Smooth muscle cell (in vitro differentiated cells): ENCODE measurements at regions not wholly inside any gene's neighbourhood (a gene's known extent, or its start where the extent isn't known, plus 50 kb on each side); places are given as distances from the start of the nearest gene placed in this dataset.

ENCODE experiments used
- DNase-seq: peaks from one replicate; lab custom pipeline; 2025; ENCODE audit not compliant: unreplicated experiment; lab: John Stamatoyannopoulos, UW
- H2AFZ ChIP-seq: fragments of 200-600 bp; sonication (generic); 2 replicates; pipeline ENCODE4 v1.6.0; 2016; ENCODE audit warnings: antibody characterized with exemption, low read depth, mild to moderate bottlenecking
- H3F3A ChIP-seq: fragments of 200-600 bp; sonication (generic); 2 replicates; pipeline ENCODE4 v1.6.0; 2017; ENCODE audit warnings: antibody characterized with exemption, low read depth
- H3K27ac ChIP-seq: fragments of 200-600 bp; sonication (generic); 2 replicates; pipeline ENCODE4 v1.5.1; 2016; ENCODE audit warnings: low read depth, mild to moderate bottlenecking
- H3K27me3 ChIP-seq: fragments of 200-600 bp; sonication (generic); 2 replicates; pipeline ENCODE4 v1.6.1; 2016; ENCODE audit warnings: low read depth, mild to moderate bottlenecking
- H3K36me3 ChIP-seq: fragments of 200-600 bp; sonication (generic); 2 replicates; pipeline ENCODE4 v1.5.1; 2016; ENCODE audit warnings: low read depth
- H3K4me1 ChIP-seq: fragments of 200-600 bp; sonication (generic); 2 replicates; pipeline ENCODE4 v1.5.1; 2016; ENCODE audit warnings: low read depth
- H3K4me2 ChIP-seq: fragments of 200-600 bp; sonication (generic); 2 replicates; pipeline ENCODE4 v1.6.0; 2016; ENCODE audit warnings: mild to moderate bottlenecking
- H3K4me3 ChIP-seq: fragments of 200-600 bp; sonication (generic); 2 replicates; pipeline ENCODE4 v1.5.1; 2016; ENCODE audit warnings: mild to moderate bottlenecking
- H3K79me2 ChIP-seq: fragments of 200-600 bp; sonication (generic); 2 replicates; pipeline ENCODE4 v1.6.0; 2016; ENCODE audit warnings: low read depth, mild to moderate bottlenecking
- H3K9ac ChIP-seq: fragments of 200-600 bp; sonication (generic); 2 replicates; pipeline ENCODE4 v1.6.0; 2016; ENCODE audit warnings: low read depth
- H3K9me3 ChIP-seq: fragments of 200-600 bp; sonication (generic); replicated peaks from 2 replicates; pipeline ENCODE4 v1.5.1; 2016; ENCODE audit warnings: low read depth
- H4K20me1 ChIP-seq: fragments of 200-600 bp; sonication (generic); 2 replicates; pipeline ENCODE4 v1.6.0; 2016; ENCODE audit warnings: low read depth
- WGBS: methylation state at CpG from one replicate; pipeline ENCODE4 v1.1.7; 2016; ENCODE audit warnings: low lambda C conversion rate; 5-methylcytosine and 5-hydroxymethylcytosine counted together
- TF ChIP-seq, protein P1 (sequence below): fragments of 200-600 bp; sonication (generic); IDR thresholded peaks from 2 replicates; pipeline ENCODE4 v1.5.1; 2017; ENCODE audit warnings: borderline replicate concordance, mild to moderate bottlenecking, antibody characterized with exemption; ENCODE audit not compliant: insufficient read depth, poor library complexity, severe bottlenecking

DNA sequence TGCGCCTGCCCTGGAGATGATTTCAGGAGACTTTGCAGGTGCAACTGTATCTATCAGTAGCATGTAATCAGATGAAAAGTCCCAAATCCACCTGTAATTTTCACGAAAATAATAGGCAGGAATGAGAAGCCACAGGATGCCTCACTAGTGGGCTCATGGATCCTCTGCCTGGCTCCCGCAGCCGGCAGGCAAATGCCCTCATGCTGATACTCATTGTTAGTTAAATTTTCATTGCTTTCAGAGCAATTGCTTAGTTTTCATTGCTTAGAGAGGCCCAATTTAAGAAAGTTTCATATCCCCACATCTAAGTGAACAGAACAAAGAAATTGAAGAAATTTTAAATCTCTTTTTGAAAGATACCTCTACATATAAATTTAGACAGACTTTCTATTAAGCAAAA is 57.6 kb upstream of the CTDP1 start:
- Histone ChIP-seq H3K27me3 (no peaks in the 10 kb centered on the region), H3K9me3 (no peaks in the 10 kb centered on the region), H3K9ac (no peak overlapping the region), H3F3A (no peaks in the 10 kb centered on the region), H3K4me2 (no peak overlapping the region), H3K79me2 (no peaks in the 10 kb centered on the region), H3K4me1 (no peaks in the 10 kb centered on the region), H3K27ac (no peak overlapping the region), H3K36me3 (no peaks in the 10 kb centered on the region), H3K4me3 (no peak overlapping the region), H4K20me1 (no peaks in the 10 kb centered on the region), H2AFZ (no peak overlapping the region)
- WGBS = 61% methylated on average over 4 of the region's 4 CpGs
- DNase-seq = no peak
- TF ChIP-seq, protein P1, sequence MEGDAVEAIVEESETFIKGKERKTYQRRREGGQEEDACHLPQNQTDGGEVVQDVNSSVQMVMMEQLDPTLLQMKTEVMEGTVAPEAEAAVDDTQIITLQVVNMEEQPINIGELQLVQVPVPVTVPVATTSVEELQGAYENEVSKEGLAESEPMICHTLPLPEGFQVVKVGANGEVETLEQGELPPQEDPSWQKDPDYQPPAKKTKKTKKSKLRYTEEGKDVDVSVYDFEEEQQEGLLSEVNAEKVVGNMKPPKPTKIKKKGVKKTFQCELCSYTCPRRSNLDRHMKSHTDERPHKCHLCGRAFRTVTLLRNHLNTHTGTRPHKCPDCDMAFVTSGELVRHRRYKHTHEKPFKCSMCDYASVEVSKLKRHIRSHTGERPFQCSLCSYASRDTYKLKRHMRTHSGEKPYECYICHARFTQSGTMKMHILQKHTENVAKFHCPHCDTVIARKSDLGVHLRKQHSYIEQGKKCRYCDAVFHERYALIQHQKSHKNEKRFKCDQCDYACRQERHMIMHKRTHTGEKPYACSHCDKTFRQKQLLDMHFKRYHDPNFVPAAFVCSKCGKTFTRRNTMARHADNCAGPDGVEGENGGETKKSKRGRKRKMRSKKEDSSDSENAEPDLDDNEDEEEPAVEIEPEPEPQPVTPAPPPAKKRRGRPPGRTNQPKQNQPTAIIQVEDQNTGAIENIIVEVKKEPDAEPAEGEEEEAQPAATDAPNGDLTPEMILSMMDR = no peak

DNA sequence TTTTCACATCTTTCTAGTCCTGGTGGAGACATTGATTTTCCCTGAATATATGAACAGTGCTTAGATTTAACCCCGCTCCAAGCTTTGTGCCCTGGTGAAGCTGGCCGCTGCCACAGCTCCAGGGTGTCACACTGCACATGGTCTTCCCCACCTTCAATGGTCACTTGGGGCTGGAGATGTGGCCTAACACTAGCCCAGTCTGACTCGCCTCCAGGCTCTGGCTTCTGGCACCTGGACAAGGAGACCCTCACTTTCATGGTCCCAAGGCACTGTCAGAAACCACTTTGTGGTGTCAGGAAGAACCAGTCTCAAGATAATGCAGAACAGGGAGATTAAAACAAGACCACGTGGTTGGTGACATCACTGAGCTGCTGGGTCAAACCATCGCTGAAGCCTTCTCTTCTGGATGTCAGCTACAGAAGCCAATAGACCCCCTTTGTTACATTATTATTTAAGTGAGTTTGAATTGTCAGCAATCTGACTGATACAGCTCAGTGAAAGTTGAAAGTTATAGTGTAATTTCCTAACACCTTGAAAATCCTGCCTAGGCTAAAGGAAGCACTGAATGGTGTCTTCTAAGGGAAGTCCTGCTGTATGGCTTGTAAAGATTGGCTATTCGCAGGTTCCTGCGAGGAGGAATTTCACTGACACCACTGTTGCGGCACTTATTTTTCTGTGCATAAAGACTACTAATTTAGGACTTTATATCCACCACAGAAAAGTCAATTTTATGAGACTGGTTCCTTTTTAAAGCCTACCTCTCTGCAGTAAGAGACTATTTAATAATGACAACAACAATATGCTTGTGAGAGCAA is 55.0 kb upstream of the CTDP1 start:
- H4K20me1 ChIP-seq = no peaks in the 10 kb centered on the region
- H3K4me2 ChIP-seq = no peak overlapping the region
- no peak overlapping the region for H3K4me3 ChIP-seq
- 86% methylated on average over 8 of the region's 8 CpGs for WGBS
- no peaks in the 10 kb centered on the region for H3F3A ChIP-seq
- TF ChIP-seq, protein P1 = no peak
- no peaks in the 10 kb centered on the region for H3K27me3 ChIP-seq
- H3K79me2 ChIP-seq = no peaks in the 10 kb centered on the region
- H3K27ac ChIP-seq = no peak overlapping the region
- no peak overlapping the region for H2AFZ ChIP-seq
- H3K36me3 ChIP-seq = no peaks in the 10 kb centered on the region
- H3K4me1 ChIP-seq = no peaks in the 10 kb centered on the region
- no peak overlapping the region for H3K9ac ChIP-seq
- no peaks in the 10 kb centered on the region for H3K9me3 ChIP-seq
- DNase-seq = no peak

DNA sequence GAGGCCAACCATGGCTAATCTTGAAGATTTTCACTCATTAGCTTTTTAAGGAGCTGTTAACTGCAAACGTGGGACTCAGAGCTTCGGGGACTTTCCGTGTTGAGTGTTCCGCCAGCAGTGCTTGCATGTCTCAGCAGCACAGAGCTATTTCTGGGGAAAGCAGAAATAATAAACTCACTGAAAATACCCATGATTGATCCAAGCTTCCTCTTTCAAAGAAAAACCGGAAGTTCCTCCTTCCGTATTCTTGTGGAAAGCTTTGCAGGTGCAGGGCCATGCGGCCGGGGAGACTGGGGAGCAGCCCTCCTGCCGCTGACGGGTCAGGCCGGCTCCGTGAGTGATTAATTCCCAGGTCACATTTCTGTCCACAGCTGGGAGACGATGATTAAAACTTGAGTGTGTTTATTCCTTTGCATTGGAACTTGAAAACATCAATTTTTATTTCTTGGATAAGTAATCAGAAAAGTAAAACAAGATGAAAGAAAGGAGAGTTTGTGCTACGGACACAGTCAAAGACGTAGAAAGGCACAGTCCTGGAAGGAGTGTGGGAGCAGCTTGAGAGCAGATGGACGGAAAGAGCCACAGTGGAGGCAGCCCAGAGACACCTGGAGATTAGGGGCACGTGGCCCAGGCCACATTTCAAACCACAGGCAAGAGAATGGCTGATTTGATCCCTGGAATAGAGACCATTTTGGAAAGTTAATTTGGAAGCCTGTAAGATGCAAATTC is 54.2 kb upstream of the CTDP1 start:
- Histone ChIP-seq H3K9me3 (no peaks in the 10 kb centered on the region), H3K9ac (no peak overlapping the region), H2AFZ (no peak overlapping the region), H3K4me1 (no peaks in the 10 kb centered on the region), H3K27me3 (no peaks in the 10 kb centered on the region), H3K4me2 (no peak overlapping the region), H3K27ac (no peak overlapping the region), H3F3A (no peaks in the 10 kb centered on the region), H3K36me3 (no peaks in the 10 kb centered on the region), H3K4me3 (no peak overlapping the region), H3K79me2 (no peaks in the 10 kb centered on the region), H4K20me1 (no peaks in the 10 kb centered on the region)
- DNase-seq = no peak
- whole genome bisulfite sequencing = 82% methylated on average over 17 of the region's 17 CpGs
- TF ChIP-seq, protein P1 = no peak
